Renal cortex interstitium (tissue), 11 donors: ENCODE measurements at regions not wholly inside any gene's neighbourhood (a gene's known extent, or its start where the extent isn't known, plus 50 kb on each side); places are given as distances from the start of the nearest gene placed in this dataset.
"Not testable (repeated sequence)": the region's sequence is repeated elsewhere in the genome, so short reads cannot be mapped to it uniquely, and the experiment has no call there.

Experiments used
- DNase-seq, 11 donors: peaks; one replicate each; pipeline ENCODE4 v3.0.0-alpha.2; 2013; ENCODE audit warnings: low read depth in 9 of 11, low spot score in 4 of 11; ENCODE audit errors: extremely low read depth in 1 of 11

GRCh38 chr4:132592850-132593249 is 556.2 kb upstream of the PCDH10 start:
- DNase-seq: no peak

- no peak for DNase-seq
Observed at GRCh38 chr4:132593717-132594400, 555.2 kb upstream of the PCDH10 start.

DNA sequence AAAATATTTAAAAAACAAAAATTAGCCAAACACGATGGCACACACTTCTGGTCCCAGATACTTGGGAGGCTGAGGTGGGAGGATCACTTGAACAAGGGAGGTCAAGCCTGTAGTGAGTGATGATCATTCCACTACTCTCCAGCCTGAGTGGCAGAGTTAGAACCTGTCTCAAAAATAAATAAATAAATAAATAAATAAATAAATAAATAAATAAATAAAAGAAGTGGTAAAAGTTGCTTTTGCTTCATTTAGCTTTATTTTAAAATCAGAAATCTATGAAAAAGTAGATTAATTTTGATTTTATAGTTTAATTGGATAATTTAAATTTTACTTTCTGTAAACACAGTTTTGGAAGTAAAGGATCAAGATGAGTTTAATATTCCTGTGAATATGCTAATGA is 552.9 kb upstream of the PCDH10 start:
- no peak for DNase-seq

GRCh38 chr4:132605551-132605950 is 543.5 kb upstream of the PCDH10 start:
- no peak for DNase-seq

GRCh38 chr4:132614682-132615081 is 534.4 kb upstream of the PCDH10 start:
- DNase-seq: no peak

DNA sequence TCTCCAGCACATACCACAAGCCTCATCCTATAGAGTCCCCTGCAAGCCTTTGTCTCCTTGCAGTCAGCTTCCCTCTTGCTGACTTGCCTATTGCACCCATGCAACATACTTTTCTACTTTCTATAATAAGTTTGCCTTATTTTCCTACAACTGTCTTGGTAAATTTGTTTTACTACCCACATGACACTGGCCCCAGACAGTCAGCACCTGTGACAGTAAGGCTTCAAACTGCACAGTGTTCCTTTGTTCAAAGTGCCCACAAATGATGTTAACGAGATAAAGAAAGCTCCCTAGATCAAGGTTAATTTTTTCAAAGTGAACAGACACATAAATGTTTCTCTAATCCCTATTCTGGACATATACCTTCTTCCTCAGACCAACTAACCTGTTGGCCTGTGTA is 529.1 kb upstream of the PCDH10 start:
- no peak for DNase-seq

- DNase-seq: peak; percentile 9 to 38 (median 21)
Observed at GRCh38 chr4:132642016-132642817, 506.9 kb upstream of the PCDH10 start.

- no peak for DNase-seq
Observed at GRCh38 chr4:132646186-132646585, 502.9 kb upstream of the PCDH10 start.

- no peak for DNase-seq
Observed at GRCh38 chr4:132651196-132651595, 497.9 kb upstream of the PCDH10 start.

DNA sequence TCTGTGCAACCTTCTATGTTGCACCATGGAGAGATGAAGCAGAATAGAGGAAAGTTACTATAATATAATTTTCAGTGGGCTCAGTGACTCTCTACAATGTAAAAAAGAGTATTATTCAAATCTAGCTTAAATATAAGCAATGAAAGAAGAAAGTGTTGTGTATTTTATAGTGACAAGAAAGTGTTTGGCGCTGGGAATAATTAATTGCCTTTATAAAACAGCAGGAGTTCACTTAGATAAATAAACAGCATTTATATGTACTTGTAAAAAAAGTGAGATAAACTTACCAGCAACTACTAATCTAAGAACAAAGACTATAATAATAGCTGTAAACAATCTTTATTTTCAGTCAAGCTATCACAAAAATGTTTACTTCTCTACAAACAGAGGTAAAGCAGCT is 488.9 kb upstream of the PCDH10 start:
- DNase-seq: no peak

DNA sequence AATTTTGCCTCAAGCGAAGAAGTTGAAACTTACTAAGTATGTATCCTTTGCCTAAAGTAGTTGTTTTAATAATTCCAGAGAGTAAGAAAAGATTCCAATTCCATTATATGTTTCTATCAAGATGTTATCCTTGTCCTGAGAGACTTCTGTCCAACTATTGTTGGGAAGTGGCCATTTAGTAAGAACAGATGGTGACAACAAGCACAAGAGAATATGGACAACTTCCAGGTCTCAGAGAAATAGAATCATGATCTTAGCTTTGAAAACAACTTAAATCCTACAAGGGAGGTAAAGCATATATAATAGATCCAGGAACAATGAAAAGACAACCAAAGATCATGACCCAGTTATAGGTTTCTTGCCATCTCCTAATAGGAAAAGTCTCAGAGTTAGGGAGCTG is 486.6 kb upstream of the PCDH10 start:
- no peak for DNase-seq

DNA sequence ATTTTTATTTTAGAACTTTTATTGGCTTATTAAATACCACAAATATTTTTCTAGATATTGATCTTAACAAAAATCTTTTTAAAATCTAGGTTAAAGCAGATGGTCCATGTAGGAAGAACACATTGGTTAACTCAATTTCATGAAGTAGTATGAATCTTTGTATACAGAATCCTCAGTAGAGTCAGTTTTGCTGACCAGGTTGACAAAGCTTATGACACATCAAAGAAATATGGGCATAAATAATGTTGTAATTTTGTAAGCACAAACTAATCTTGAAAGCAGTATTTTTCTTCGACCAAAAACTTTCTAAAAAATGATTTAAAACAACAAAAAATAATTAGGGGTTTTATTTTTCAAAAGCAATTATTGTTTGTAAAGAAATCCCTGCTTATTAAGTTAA is 479.3 kb upstream of the PCDH10 start:
- DNase-seq: no peak

- no peak for DNase-seq
Observed at GRCh38 chr4:132670557-132670956, 478.5 kb upstream of the PCDH10 start.

GRCh38 chr4:132683957-132684356 is 465.1 kb upstream of the PCDH10 start:
- DNase-seq: no peak

DNA sequence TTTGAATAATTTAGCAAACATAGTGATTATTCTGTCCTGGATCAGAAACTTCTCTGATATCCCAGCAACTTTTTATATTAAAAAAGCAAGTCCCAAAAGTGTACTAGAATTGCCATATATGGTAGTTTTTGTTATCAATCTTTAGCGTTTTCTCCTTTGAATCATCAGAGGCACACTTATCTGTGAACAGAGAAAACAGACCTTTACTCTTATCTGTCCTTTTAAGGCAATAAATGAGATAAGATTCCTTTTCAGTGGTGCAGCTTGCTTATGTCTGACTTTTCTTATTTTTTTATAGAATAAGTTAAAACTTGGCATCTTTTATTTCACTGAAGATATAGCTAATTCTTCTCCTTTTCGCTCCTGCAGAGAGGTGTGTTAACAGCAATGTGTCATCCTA is 458.1 kb upstream of the PCDH10 start:
- DNase-seq: no peak

DNA sequence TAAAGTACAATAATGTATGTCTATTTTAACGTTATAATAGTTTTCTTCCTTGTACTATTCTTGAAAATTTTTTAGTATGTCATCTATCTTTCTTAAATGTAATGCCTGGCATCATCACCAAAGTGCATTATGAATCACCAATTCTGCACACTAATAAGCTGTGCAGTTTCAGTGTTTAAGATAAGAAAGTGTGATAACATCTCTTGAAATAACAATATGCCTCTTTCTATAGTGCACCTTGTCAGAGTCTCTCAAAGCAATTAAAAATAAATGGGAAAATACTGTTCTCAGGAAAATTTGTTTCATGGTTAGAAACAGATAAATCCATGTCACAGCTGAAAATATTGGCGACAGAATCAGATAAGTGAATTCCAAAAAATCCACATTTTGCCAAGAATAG is 457.4 kb upstream of the PCDH10 start:
- DNase-seq: no peak

GRCh38 chr4:132694775-132695174 is 454.3 kb upstream of the PCDH10 start:
- DNase-seq: no peak

DNA sequence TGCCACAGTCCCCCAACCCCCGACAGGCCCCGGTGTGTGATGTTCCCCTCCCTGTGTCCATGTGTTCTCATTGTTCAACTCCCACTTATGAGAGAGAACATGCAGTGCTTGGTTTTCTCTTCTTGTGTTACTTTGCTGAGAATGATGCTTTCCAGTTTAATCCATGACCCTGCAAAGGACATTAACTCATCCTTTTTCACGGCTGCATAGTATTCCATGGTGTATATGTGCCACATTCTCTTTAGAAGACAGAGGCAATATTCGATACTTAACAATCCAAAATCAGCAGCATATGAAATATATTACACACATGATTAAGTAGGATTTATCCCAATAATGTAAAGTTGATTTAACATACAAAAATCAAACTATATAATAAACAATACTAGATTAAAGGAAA is 451.6 kb upstream of the PCDH10 start:
- not testable (repeated sequence) for DNase-seq

DNA sequence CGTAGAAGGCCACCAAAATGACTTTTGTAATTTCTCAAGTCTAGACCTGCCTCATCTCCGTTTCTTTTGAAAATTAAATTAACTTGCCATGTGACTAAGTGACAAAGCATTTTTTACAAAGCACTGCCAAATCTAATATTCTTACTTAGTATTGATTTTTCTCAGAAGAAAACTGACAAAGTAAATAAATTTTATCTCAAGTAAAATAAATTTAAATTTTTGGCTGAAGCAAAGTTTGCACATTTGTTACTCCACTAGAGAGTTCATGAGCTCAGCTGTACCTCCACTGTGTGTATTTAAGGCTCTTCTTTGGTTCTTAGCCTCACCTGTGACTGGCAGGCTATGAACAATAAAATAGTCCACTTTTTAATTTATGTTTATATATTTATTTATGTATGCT is 441.1 kb upstream of the PCDH10 start:
- DNase-seq: no peak

DNA sequence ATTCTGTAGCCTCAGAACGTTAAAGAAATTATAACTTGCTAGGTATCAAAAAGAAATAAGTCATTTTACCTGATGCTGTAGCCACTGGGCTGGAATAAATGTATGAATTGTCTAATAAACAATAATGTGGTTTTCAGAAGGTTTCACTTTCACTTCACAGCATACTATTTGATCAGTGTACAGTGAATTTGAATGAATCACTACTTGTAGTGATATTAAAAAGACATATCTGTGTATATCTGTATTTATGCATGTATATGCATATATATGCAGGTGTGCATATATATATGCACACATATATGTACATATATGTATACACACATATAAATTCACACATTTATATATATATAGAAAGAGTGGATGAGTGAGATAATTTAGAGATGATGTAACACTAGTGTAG is 440.0 kb upstream of the PCDH10 start:
- DNase-seq: no peak

DNA sequence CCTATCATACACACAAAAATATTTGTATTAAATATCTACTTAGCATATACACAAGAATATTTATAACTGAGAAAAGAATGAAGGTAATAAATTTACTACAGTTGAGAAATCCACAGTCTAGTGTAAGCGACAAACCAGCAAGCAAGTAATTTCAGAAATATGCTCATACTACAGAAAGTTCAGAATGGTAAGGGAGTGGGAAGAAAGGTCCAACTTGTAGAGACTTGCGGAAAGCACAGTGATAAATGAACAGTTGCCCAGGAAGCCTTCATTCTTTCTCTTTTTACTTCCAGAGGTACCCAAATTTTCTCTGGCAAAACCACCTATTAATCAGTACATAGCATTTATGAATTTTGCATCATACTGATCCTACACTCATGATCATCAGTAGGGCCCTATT is 438.1 kb upstream of the PCDH10 start:
- DNase-seq: no peak
